Hepatocyte (in vitro differentiated cells): ENCODE measurements at regions not wholly inside any gene's neighbourhood (a gene's known extent, or its start where the extent isn't known, plus 50 kb on each side); places are given as distances from the start of the nearest gene placed in this dataset.

ENCODE experiments used
- DNase-seq: peaks from one replicate; pipeline ENCODE4 v3.0.0-alpha.2; 2016; ENCODE audit warnings: low spot score
- H2AFZ ChIP-seq: fragments of 200-600 bp; sonication (generic); 2 replicates; pipeline ENCODE4 v1.6.0; 2016; ENCODE audit warnings: antibody characterized with exemption, mild to moderate bottlenecking
- H3K27ac ChIP-seq: fragments of 200-600 bp; sonication (generic); 2 replicates; pipeline ENCODE4 v1.5.1; 2016; ENCODE audit warnings: mild to moderate bottlenecking
- H3K27me3 ChIP-seq: fragments of 200-600 bp; sonication (generic); 2 replicates; pipeline ENCODE4 v1.6.1; 2016
- H3K36me3 ChIP-seq: fragments of 200-600 bp; sonication (generic); replicated peaks from 2 replicates; pipeline ENCODE4 v1.5.1; 2016; ENCODE audit warnings: low read depth; ENCODE audit not compliant: insufficient read depth
- H3K4me1 ChIP-seq: fragments of 200-600 bp; sonication (generic); 2 replicates; pipeline ENCODE4 v1.5.1; 2016; ENCODE audit warnings: mild to moderate bottlenecking, moderate library complexity; ENCODE audit not compliant: insufficient read depth
- H3K4me2 ChIP-seq: fragments of 200-600 bp; sonication (generic); 2 replicates; pipeline ENCODE4 v1.6.0; 2016
- H3K4me3 ChIP-seq: fragments of 200-600 bp; sonication (generic); 2 replicates; pipeline ENCODE4 v1.5.1; 2016; ENCODE audit warnings: mild to moderate bottlenecking
- H3K79me2 ChIP-seq: fragments of 200-600 bp; sonication (generic); 2 replicates; pipeline ENCODE4 v1.6.0; 2017; ENCODE audit warnings: mild to moderate bottlenecking
- H3K9me2 ChIP-seq: fragments of 200-600 bp; sonication (generic); replicated peaks from 2 replicates; pipeline ENCODE4 v1.6.0; 2017; ENCODE audit warnings: mild to moderate bottlenecking; ENCODE audit not compliant: insufficient read depth
- H3K9me3 ChIP-seq: fragments of 200-600 bp; sonication (generic); 2 replicates; pipeline ENCODE4 v1.5.1; 2016; ENCODE audit warnings: low read depth, mild to moderate bottlenecking
- H4K20me1 ChIP-seq: fragments of 200-600 bp; sonication (generic); 2 replicates; pipeline ENCODE4 v1.6.0; 2016; ENCODE audit warnings: mild to moderate bottlenecking; ENCODE audit not compliant: insufficient read depth, poor library complexity, severe bottlenecking
- CTCF ChIP-seq: fragments of 200-600 bp; sonication (generic); IDR thresholded peaks from 2 replicates; pipeline ENCODE4 v1.5.1; 2016; ENCODE audit warnings: antibody characterized with exemption, mild to moderate bottlenecking; ENCODE audit not compliant: poor library complexity
- EZH2 ChIP-seq: fragments of 200-600 bp; sonication (generic); IDR thresholded peaks from 2 replicates; pipeline ENCODE4 v1.6.1; 2016; ENCODE audit warnings: antibody characterized with exemption, mild to moderate bottlenecking, borderline replicate concordance
- EZH2phosphoT487 ChIP-seq: fragments of 200-600 bp; sonication (generic); IDR thresholded peaks from one replicate; pipeline ENCODE4 v1.6.1; 2018; ENCODE audit warnings: antibody characterized with exemption, mild to moderate bottlenecking, low read depth, moderate library complexity; ENCODE audit not compliant: unreplicated experiment, severe bottlenecking
- WGBS: methylation state at CpG from one replicate; pipeline ENCODE4 v1.1.6; 2016; ENCODE audit warnings: low lambda C conversion rate; ENCODE audit errors: missing lambda C conversion rate; 5-methylcytosine and 5-hydroxymethylcytosine counted together

GRCh38 chr6:120711255-120711654 lies 623.0 kb downstream of the TBC1D32 start:
- WGBS: 89% methylated on average over 3 of the region's 3 CpGs
- H3K4me2 ChIP-seq: no peak overlapping the region
- no peak overlapping the region for H3K27ac ChIP-seq
- no peaks in the 10 kb centered on the region for H3K36me3 ChIP-seq
- no peaks in the 10 kb centered on the region for H3K27me3 ChIP-seq
- H3K4me1 ChIP-seq: no peaks in the 10 kb centered on the region
- no peaks in the 10 kb centered on the region for H3K9me3 ChIP-seq
- TF ChIP-seq EZH2phosphoT487 (no peak), CTCF (no peak), EZH2 (no peak)
- no peak overlapping the region for H3K4me3 ChIP-seq
- no peaks in the 10 kb centered on the region for H4K20me1 ChIP-seq
- H3K9me2 ChIP-seq: no peaks in the 10 kb centered on the region
- no peak for DNase-seq
- H2AFZ ChIP-seq: no peak overlapping the region
- H3K79me2 ChIP-seq: no peaks in the 10 kb centered on the region

- TF ChIP-seq CTCF (no peak), EZH2 (no peak), EZH2phosphoT487 (no peak)
- Histone ChIP-seq H2AFZ (no peak overlapping the region), H3K4me1 (no peaks in the 10 kb centered on the region), H3K9me2 (no peaks in the 10 kb centered on the region), H3K4me2 (no peak overlapping the region), H3K79me2 (no peaks in the 10 kb centered on the region), H3K9me3 (no peaks in the 10 kb centered on the region), H3K27me3 (no peaks in the 10 kb centered on the region), H3K36me3 (no peaks in the 10 kb centered on the region), H3K27ac (no peak overlapping the region), H4K20me1 (no peaks in the 10 kb centered on the region), H3K4me3 (no peak overlapping the region)
- WGBS: 73% methylated on average over 4 of the region's 4 CpGs
- no peak for DNase-seq
Observed at GRCh38 chr6:120700001-120700400, 634.3 kb downstream of the TBC1D32 start.

- Histone ChIP-seq H3K36me3 (no peaks in the 10 kb centered on the region), H3K4me2 (no peak overlapping the region), H4K20me1 (no peaks in the 10 kb centered on the region), H3K4me3 (no peak overlapping the region), H2AFZ (no peak overlapping the region), H3K4me1 (no peaks in the 10 kb centered on the region), H3K9me2 (no peaks in the 10 kb centered on the region), H3K79me2 (no peaks in the 10 kb centered on the region), H3K27ac (no peak overlapping the region), H3K27me3 (no peaks in the 10 kb centered on the region), H3K9me3 (no peaks in the 10 kb centered on the region)
- TF ChIP-seq CTCF (no peak), EZH2phosphoT487 (no peak), EZH2 (no peak)
- DNase-seq: no peak
- WGBS: 85% methylated on average over 3 of the region's 3 CpGs
Observed at GRCh38 chr6:120686492-120686891, 647.8 kb downstream of the TBC1D32 start.

GRCh38 chr6:120682145-120682544 lies 652.1 kb downstream of the TBC1D32 start:
- H3K4me1 ChIP-seq: no peaks in the 10 kb centered on the region
- no peak for DNase-seq
- no peak overlapping the region for H2AFZ ChIP-seq
- H3K79me2 ChIP-seq: no peaks in the 10 kb centered on the region
- H3K9me3 ChIP-seq: no peaks in the 10 kb centered on the region
- TF ChIP-seq EZH2phosphoT487 (no peak), EZH2 (no peak), CTCF (no peak)
- no peak overlapping the region for H3K4me3 ChIP-seq
- H3K36me3 ChIP-seq: no peaks in the 10 kb centered on the region
- H4K20me1 ChIP-seq: no peaks in the 10 kb centered on the region
- 85% methylated on average over 3 of the region's 3 CpGs for WGBS
- H3K4me2 ChIP-seq: no peak overlapping the region
- H3K27ac ChIP-seq: no peak overlapping the region
- no peaks in the 10 kb centered on the region for H3K27me3 ChIP-seq
- no peaks in the 10 kb centered on the region for H3K9me2 ChIP-seq
